HuH-7.5 (cell line): ENCODE measurements at regions not wholly inside any gene's neighbourhood (a gene's known extent, or its start where the extent isn't known, plus 50 kb on each side); places are given as distances from the start of the nearest gene placed in this dataset.

Experiments used
- DNase-seq: peaks from one replicate; pipeline ENCODE4 v3.0.0; 2011; ENCODE audit warnings: low spot score

DNA sequence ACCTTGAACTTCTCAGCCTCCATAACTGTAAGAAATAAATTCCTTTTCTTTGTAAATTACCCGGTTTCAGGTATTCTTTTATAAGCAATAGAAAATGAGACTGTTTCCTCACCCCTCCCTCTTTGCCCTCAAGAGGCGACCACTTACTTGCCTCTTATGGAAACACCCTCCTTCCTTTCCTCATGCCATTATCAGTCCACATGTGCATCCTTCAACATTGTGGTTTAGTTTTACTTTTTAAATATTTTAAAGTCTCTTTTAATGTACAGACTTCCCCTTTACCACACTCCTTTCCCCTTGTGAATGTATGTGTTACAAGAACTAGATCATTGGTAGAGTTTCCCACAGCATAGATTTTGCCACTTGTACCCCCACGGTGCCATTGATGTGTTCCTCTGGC is 202.4 kb upstream of the SIX2 start:
- DNase-seq: no peak

DNA sequence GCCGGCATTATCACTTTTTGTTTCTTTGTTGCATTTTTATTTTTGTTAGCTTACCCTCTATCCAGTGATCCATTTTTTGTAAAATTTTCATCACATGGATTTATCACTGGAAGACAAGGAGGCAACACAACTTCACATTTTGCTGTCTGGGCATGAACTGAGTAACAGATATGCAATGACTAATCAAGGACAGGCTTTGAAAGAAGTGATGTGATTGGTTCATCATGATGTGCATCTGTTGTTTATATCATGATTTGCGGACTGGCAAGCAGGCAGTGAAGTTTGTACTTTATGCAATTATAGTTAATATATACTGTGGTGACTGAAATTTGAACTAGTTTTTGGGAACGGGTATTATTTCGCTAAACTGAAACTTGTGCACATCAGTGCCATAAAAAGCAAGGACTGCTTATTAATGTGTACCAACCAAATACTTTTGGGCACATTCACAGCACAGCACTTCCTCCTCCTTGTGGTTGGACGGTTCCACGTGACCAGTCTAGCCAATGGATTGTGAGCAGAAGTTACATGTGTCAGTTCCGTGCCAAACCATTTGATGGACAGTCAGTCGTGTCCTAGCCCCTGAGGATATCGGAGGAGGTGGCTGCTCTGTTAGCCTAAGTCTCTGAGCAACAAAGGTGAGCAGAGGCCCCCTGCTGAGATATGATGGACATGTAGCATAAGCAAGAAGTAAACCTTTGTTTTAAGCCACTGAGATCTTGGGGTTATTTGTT is 201.4 kb upstream of the SIX2 start:
- no peak for DNase-seq

DNA sequence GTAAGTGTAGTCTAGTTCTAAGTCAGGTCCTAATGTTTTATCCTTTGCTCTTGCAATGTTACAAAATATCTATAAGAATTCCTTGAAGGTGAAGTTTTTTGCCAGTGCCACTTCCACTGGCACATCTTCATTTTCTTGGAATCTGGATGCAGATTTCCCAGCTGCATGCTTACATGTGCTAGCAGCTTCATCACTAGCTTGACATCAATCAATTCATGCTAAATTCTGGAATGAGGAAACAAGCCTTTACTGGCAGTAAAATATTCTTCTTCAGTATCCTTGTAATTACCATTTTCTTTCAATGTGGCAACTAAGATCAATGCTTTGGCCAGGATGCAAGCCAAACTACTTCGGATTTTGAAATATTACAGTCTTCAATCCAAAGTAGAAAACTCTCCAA is 200.6 kb upstream of the SIX2 start:
- no peak for DNase-seq

DNA sequence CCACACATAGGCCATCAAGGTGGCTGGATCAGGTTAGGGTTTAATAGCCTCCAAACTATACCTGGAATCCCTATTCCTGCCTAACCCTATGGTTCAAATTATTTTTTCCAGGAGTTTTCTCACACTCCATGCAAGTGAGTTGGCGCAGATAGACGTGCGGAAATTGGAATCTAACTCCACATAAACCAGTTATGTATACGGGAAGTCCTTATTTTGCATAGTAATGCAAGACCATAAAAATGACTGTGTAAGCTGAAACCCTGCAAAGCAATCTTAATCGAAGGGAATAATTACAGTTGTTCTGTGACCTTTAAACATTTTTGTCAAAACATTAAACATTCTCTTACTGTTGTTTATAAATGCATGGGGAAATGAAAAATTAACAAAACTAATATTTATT is 200.1 kb upstream of the SIX2 start:
- DNase-seq: no peak

DNA sequence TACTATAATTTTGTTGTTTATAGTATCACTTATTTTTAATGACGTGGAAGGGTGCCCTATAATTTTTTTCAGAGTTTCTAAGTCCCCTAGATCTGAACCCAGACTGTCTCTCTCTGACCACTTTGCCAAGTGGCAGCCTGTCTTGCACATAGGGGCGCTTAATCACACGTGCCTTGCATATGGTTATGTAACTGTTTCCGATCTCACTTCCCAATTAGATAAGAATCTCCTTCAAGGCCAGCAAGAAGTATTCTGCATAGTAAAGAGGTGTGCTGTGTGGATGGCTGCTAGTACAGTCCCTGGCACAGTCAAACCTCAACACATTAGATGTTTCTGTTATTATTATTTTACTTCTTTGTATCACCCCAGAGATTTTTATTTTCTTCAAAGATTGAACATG is 197.8 kb upstream of the SIX2 start:
- DNase-seq: no peak

DNA sequence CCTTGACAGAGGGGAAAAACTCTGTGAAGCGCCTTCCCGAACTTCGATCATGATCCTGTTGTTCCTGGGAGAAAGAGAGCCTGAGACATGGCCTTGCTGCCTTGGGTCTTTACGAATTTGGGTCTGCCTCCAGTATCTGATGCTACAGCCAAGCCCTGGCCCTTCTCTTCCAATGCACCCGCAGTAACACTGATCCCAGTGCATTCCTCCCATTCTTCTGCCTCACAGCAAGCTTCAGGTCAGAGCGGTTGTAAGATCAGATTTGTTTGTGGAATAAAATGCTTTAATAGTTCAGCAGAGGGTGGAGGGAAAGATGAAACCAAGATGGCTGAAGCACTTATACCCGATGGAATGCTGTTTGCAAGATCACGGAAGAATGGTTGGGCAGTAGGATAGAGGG is 196.7 kb upstream of the SIX2 start:
- DNase-seq: no peak

DNA sequence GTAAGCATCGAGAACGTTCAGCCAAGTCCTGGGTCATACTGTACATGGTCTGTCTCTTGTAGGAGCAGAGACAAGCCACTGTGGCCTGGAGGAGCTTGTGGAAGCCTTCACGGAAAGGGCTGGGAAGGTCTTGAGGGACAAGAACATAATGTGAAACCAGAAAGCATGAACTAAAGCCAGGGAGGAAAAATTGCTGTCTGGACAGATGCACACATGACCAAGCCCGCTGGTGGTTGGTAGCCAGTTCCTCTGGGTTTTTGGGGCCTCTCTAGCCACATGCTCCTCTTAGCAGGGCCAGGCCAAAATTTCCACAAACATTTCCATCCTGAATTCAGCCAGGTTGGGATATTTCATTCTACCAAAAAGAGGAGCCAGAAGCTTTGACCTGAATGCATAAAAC is 196.2 kb upstream of the SIX2 start:
- DNase-seq: no peak

DNA sequence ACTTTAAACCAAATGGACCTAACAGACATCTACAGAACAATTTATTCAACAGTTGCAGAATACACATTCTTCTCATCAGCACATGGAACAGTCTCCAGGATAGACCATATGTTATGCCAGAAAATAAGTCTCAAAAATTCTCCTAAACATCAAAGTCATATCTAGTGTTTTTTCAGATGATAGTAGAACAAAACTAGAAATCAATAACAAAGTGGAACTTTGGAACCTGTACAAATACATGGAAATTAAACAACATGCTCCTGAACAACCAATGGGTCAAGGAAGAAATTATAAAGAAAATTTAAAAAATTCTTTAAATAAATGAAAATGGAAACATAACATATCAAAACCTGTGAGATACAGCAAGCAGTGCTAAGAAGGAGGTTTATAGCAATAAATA is 194.1 kb upstream of the SIX2 start:
- DNase-seq: no peak

DNA sequence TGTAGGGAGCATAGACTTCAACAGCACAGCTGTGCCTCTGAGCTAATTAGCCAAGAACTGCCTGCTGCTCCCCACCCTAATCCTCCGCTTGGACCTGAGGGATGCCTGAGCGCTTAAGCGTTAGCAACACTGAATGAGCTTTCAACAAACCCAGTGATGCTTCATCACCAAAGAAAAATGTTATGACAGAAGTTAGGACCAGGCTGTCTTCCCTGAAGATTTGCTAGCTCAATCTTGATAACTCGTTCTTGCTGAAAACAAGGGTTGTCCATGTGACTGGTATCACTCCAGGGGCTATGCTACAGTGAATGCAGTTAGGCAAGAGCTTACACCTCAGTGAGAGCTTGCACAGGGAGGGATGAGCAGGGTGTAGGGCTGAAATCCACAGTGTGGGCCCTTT is 190.7 kb upstream of the SIX2 start:
- DNase-seq: no peak

DNA sequence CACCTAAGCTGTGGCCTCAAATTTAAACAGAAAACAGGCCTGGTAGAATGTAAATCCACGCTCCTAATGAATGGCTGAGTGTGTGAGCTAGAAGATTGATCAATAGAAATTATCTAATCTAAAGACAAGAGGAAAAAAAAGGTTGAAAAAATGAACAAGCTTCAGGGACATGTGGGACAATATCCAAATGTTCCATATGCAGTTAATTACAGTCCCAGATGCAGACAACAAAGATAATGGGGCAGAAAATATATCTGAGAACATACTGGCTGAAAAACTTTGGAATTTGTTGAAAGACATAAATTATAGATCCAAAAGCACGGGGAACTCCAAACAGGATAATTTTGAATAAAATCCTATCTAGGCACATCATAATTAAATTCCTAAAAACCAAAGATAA is 186.7 kb upstream of the SIX2 start:
- DNase-seq: no peak

DNA sequence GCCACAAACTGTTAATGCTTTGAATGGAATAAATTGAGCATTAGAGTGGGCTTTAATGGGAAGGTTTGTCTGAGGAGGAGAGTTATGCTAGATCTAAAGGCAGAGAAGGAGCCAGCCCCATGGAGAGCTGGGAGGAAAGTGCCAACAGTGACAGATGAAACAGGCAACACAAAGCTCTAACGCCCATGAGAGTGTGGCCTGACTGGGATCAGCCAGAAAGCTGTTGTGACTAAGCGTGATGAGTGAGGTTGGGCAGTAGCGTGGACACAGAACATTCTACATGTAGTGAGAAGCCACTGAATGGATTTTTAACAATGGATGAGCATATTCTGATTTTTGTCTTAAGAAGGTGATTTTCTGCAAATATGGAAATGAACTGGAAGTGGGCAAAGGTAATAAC is 185.3 kb upstream of the SIX2 start:
- no peak for DNase-seq

DNA sequence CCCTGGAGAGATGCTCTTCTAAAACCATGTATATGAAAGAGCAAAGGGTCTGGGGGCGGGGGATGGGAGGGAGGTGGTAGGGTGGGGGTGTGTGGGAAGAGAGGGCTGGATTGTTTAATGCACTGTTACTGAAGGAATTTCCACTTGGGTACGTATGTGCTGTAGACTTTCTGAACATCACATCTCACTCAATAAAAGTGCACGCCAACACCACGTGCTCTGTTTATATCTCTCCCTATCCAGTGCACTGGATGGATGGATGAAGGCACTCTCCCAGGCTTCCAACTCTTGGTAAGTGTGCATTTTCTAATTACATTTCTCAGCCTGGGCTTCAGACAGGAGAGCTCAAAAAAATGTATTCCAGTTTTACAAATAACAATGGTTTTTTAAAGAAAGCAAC is 184.3 kb upstream of the SIX2 start:
- DNase-seq: no peak

DNA sequence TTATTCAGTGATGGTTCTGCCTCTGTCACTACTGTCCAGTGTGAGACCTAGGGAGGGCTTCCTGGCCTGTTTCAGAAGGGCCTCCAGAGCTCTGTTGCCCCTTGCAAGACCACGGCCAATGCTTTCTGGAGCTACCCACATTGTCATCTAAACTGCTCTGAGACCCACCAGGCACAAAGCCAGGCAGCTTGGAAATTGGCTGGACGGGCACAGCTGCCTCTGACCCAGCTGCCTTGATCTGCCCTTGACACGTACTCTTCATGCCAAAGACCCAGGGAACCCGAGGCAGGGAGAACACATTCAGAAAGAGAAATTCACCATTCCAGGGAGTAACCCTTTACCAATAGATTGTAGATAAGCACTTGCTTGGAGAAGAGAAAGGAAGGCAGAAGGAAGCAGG is 183.7 kb upstream of the SIX2 start:
- DNase-seq: no peak

DNA sequence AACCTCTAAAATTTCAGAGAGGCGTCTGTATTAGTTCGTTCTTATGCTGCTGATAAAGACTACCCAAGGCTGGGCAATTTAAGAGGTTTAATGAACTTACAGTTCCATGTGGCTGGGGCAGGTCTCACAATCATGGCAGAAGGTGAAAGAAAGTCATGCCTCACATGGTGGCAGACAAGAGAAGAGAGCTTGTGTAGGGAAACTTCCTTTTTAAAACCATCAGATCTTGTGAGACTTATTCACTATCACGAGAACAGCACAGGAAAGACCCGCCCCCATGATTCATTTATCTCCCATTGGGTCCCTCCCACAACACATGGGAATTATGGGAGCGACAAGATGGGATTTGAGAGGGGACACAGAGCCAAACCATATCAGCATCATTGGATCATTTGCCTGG is 183.2 kb upstream of the SIX2 start:
- no peak for DNase-seq

DNA sequence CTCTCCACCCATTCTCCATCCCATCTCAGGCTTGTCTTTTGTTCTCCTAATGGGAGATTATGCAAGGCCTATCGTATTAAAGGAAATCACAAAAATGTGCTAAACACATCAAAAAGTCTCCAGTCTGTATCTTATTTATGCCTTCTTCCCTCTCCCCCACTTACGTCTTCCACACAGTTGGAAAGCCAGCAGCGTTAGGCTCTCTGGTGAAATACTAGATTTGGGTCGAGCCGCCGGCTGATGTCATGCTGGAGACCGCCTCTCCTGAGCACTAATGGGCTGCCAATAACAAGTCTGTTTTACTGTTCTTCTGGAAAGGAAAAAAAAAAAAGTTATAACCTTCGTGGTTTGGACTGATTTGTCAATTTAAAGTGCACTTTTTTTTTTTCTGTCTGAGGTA is 182.7 kb upstream of the SIX2 start:
- no peak for DNase-seq

DNA sequence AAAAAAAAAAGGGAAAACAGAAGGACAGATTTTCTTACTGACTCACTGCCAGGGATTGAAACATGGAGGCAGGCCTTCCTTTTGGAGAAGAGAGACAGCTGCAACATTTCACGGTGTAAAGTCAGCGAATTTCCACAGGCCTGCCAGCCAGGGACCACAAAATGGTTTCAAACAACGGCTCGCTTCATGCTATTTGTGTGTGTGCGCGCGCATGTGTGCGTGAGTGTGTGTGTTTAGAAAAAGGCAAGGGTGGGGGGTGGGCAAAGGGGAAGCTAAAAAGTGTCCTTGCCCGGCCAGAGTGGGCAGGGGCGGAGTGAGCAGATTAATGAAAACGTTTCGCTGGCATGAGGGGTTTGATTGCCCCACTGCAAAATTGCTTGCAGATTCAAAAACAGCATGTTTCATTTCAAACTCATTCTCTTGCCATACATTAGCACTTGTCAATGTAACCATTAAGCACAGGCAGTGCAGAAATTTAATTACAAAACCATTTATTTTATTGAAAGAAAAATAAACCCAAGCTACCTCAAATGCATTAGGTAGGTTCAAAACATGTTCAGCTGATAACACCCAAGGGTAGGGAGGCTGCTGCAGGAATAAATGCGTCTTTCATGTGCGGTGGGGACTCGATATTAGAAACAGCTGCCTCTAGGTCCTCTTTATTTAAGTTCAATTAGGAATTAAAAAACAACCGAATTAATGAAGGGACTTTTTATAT is 182.1 kb upstream of the SIX2 start:
- no peak for DNase-seq

DNA sequence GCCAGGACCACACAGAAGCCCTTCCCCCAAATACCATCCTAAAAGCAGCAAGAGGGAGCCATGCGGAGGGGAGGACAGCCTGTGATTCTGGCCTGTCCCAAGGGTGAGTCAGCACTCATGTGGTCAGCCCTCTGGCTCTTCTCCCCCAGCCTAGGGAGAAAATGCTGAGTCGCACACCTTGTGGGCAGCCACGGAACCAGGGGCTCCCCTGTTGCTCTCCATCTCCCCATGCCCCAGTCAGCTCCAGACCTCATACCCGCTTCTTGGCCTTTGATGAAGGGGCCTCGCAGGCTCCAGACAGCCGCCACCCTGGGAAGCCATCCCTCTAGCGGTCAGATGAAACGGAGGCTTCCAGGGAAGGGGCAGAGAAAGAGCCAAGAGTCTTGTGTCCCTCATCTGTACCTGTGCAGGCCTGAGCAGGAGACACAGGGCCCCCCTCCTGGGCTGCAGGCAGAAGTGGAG is 181.3 kb upstream of the SIX2 start:
- no peak for DNase-seq

DNA sequence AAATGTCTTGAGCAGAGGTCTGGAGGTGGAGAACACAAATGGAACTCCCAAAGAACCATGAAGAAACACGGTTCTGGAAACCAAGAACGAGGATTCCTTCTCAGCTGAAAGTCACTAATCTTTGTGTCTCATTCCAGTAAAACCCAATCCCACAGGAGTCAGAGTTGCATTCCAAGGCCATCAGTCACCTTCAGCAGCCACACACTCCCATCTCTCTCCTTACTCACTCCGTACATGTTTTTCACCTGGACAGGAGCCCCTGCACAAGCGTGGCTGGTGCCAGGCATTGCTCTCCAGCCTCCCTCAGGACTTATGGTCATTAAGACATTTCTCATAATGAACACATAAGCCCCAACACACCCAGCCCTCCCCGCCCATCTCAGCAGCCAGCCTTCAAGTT is 175.4 kb upstream of the SIX2 start:
- no peak for DNase-seq

DNA sequence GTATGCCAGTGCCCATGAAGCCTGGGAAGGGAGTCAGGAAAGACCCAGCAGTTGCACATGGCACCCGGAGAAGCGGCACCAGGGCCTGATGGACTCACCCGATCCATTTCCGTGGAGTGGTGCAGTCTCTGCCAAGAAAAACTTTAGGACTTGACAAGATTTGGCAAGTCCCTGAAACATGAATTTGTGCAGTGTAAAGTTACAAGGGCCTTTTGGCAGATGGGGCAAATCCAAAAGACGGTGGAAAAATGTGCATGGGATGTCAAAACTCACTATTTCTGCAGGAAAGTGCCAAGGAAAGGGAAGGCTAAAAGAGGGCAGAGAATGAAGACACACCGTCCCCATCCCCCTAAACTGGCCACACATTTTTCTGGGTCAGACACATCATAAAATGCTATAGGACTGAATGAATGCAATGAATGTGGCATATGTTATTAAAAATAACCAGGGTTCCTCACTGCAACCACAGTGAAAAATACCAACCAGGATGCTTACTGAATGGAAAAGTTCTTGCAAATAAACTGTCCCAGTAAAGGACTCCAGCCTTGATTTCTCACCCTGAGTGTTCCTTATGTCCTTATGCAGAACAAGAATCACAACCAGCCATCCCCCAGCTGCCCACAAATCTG is 173.5 kb upstream of the SIX2 start:
- no peak for DNase-seq

DNA sequence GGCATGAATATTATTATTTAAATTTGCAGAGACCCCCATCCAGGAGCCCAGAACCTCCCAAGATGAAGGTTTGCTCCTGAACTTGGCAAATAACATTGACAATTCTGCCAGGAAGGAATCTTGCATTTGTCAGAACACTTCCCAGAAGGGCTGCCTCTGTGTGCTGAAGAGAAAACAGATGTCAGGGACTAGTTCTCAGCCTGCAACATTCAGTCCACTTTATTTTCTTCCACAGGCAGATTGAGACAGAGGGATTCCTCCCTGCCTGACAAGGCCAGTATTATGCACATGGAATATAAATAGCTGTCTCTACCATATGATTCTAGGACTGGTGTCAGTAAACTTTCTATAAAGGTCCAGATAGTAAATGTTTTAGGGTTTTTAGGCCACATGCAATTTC is 171.5 kb upstream of the SIX2 start:
- no peak for DNase-seq

DNA sequence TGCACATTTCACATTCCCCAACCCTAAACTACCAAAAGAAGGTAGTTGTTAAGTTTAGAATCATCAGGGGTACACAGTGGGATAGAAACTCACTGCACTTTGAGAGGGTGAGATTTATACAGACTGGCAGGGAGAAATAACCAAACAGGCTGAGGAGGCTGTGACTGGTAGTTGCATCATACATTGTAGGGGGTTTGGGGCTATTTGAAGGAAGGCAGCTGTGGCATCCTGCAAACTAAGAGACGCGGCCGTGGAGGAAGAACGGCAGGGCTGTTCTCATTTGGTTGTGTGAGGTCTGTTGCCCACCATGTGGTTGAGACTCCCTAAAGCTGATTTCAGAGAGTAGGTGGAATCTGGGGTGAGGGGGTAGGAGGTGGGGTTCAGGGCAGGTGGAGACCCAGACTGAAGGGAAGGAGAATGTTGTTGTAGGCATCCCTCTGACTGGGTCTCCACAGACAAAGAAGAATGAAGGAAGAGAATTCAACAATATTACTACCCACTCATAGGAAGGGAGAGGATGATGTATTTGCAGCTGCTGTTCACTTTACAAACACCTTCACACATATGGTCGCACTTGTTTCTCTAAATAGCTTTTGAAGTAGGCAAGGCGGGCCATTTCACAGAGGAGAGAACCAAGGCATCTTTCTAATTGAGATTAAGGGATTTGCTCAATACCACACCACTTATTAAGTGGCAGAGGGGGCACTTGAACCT is 170.9 kb upstream of the SIX2 start:
- DNase-seq: no peak

DNA sequence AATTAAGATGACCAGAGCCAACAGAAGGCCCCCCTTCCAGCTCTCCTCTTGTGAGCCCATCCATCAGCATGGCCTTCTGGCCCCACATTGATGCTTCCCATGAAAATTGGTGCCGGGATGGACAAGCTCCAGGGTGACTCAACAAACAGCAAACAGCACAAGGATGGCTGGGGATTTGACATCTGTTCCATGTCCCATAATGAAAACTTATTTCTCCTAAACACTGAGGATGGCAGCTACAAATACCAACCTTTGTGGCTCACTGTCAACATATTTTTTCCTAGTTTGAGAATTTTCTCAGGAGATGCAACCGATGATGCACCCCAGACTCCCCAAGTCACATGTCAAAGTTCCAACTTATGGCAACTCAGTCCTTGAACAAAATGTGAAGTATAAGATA is 169.6 kb upstream of the SIX2 start:
- DNase-seq: no peak

DNA sequence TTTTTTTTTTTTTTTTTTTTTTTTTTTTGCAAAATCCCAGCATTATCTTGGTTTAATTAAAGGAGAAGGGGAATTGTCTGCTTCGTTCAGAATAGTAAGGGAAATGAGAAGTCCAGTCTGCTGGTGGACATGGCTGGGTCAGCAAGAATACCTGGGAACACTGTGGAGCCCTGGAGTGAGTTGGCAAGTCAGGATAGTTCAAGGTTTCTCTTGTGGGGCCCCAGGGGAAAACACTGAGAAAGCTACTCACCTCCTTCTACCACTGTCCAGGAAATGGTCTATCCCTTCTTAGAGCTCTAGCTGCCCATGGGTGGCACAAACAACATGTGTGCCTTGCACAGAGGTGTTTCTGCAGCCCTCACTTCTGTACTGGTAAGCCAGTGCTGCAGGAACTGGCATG is 169.1 kb upstream of the SIX2 start:
- DNase-seq: no peak
